Skin epidermis (tissue), 12 donors: ENCODE measurements at regions not wholly inside any gene's neighbourhood (a gene's known extent, or its start where the extent isn't known, plus 50 kb on each side); places are given as distances from the start of the nearest gene placed in this dataset.
"Not testable (repeated sequence)": the region's sequence is repeated elsewhere in the genome, so short reads cannot be mapped to it uniquely, and the experiment has no call there.

Experiments used
- H3K27ac ChIP-seq, 21 experiments: fragments of 200-600 bp; sonication (generic) in 11 of 21; one replicate each; pipeline ENCODE4 v1.5.0; 2020; ENCODE audit warnings: mild to moderate bottlenecking in 3 of 21, inconsistent platforms in 2 of 21, moderate library complexity in 2 of 21
- H3K4me3 ChIP-seq, 7 experiments: fragments of 200-600 bp; sonication (generic) in 2 of 7; one replicate each; pipeline ENCODE4 v1.5.0; 2020; ENCODE audit warnings: inconsistent platforms in 2 of 7, mild to moderate bottlenecking in 2 of 7, moderate library complexity in 1 of 7

DNA sequence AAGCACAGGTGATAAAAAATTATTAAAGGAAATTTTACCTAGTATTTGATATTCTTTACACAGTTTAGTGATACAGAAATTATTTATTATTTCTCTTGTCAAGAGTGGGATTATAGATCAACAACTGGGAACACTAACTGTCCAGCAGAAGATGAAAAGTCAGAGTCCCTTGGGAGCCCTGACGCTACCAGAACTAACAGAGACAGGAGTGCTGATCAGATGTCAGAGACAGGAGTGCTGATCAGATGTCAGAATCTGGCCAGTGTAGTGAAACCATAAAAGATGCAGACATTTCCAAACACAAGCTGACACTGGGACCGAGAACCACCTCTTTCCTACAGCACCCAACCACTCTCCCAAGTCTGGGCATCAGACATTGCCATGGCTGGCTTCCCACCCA is 828.2 kb downstream of the TNS3 start:
- no peak overlapping the region for H3K27ac ChIP-seq
- H3K4me3 ChIP-seq: no peak overlapping the region

DNA sequence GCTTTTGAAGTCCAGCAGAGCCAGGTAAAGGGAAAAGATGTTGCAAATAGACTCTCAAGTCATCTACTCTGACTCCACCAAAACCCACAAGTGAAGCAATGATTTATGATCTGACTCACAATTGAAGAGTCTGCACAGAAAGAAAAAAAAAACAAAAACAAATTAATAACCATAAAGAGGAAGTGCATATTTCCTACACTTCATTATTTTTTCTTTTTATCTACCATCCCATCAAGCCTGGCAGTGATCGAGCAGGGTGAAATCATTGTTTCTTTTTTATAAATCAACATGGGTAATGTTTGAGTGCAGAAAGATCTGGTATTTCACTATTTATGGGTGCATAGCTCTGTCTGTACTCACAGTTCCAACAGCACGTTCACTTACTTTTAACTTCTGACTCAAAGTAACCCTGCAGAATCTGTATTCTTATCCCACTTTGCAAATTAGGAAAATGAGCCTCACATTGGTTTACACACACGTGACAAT is 829.0 kb downstream of the TNS3 start:
- Histone ChIP-seq H3K27ac (peak overlapping the region in 2 of 21 experiments; percentile 5 to 39), H3K4me3 (no peak overlapping the region)

DNA sequence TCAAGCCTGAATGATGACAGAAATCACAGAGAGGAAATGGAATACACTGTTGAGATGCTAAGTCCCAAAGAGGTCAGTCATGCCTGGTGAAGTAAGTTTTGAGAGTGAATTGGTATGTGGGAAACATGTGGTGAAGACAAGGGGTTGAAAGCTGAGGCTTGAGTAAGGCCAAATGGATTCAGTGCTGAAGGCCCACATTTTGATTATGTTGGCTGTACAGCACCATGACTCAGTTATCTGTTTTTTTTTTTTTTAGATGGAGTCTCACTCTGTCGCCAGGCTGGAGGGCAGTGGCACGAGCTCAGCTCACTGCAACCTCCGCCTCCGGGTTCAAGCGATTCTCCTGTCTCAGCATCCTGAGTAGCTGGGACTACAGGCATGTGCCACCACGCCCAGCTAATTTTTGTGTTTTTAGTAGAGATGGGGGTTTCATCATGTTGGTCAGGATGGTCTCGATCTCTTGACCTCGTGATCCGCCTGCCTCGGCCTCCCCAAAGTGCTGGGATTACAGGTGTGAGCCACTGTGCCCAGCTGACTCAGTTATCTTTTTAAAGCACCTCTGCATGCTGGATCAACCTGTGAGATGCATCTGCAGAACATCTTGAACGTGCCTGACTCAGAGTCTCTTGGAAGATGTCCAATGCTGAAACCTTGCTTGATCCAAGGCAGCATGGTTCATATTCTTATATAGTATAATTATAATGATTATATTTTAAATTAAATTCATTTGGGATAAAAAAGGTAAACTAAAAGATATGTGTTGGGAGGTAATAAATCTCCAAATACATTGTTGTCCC is 829.8 kb downstream of the TNS3 start:
- H3K4me3 ChIP-seq: not testable (repeated sequence)
- H3K27ac ChIP-seq: peak overlapping the region in 2 of 21 experiments; percentile 2 to 5

DNA sequence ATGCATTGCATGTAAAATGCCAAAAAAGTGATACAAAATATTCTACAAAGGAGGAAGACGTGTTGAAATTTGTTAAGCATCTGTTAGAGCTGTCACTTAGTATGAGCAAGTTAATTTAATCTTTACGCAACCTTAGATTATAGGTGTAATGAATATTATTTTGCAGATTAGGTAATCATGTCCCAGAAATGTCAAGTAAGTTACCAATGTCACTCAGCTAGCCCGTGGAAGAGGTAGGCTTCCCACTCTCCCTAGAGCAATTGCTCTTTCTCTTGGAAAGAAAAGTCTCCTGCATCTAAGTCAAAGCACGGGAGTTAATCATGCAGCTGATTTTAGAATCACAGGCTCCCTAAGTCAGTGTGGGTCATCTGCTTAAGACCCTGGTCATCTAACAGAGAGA is 830.4 kb upstream of the IGFBP3 start:
- Histone ChIP-seq H3K4me3 (no peak overlapping the region), H3K27ac (no peak overlapping the region)

DNA sequence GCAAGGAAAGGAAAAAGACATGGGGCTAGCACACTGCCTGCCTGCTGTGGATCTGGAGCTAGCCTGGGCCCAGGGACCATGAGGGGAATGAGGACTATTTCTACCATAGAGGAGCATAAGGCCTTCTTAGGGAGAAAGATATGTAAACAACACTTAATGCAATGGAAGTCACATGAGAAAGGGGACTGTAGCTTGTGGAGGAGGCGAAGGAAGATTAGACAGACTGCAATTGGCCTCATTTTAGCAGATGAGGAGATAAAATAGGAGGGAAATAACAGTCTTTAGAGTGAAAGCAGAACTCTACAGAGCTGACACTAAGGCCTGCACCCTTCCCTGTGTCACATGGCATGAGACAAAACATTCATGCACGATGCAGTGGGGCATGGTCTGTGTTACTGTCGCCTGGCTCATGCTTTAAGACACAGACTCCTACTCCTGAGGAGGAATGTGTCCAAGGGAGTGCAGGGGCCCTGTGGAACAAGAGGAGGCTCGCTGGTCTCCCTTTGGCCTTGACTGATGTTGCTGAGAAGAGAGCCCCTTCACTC is 829.3 kb upstream of the IGFBP3 start:
- H3K4me3 ChIP-seq: no peak overlapping the region
- no peak overlapping the region for H3K27ac ChIP-seq

DNA sequence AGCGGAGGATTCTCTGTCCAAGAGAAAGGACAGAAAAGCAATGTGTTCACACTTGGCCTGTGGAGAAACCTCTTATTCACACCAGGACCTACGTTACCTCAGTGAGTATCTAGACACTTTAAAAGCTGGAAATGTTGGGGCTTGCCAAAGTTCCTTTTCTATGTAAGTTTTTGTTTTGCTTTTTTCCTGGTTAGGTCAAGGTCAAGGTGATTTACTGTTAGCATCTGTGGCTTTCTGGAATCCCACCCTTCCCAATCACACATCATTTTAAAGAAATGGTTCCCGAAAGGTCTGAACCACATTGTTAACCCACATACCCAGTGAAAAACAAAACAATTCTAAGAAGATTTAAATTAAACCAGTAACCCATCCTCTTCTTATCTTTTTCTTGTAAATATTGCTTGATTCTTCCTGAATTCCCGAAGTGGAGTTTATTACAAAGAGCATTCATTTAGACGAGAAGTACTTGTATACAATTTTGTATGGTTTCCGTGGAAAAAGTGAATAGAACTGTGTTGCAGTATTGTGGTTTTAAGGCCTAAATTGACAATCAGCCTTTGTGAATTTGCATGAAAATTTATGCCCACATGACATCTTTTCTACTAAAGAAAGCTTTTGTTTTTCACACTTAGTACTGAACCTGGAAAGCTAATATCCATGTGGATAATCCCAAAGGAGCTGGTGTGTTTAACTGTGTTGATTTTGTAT is 827.0 kb upstream of the IGFBP3 start:
- Histone ChIP-seq H3K27ac (no peak overlapping the region), H3K4me3 (no peak overlapping the region)

DNA sequence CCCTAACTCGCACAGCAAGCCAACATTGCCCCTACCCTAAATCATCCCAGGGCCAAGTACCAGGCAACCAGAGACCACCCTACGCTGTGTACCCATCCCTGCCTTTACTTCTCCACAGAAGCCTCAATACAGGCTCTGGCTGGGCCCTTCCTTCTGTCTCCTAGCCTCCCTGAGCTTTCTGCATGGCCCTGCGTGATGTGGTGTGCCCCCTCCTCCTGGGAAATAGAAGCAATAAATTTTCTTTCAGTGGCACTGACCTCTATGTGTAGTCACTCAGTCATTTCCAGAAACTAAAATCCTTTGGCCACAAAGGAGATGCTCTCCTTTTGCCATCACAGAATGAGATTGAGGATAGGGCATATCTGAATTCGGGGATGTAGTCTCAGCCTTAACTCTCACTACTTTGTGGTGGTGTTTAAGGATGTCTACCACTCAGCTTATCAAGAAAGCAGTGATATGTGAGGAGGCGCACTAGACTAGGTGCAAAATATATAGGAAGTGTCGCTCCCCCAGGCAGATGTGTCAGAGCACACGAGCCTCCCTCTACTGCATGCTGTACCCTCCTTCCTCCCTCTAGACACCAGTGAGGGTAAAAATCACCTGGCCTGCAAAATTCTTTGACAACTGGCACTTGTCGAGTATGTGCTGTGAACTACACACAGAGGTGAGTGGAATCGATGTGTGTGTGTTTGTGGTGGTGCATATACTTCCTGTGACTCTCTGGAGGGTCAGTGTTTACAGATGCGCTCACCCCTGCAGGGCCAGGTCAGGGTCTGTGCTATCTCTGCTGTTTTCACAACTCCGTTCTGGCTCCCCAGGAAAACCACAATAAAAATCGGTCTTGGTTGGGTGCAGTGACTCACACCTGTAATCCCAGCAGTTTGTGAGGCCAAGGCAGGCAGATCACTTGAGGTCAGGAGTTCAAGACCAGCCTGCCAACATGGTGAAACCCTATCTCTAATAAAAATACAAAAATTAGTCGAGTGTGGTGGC is 825.9 kb upstream of the IGFBP3 start:
- H3K27ac ChIP-seq: no peak overlapping the region
- H3K4me3 ChIP-seq: no peak overlapping the region

DNA sequence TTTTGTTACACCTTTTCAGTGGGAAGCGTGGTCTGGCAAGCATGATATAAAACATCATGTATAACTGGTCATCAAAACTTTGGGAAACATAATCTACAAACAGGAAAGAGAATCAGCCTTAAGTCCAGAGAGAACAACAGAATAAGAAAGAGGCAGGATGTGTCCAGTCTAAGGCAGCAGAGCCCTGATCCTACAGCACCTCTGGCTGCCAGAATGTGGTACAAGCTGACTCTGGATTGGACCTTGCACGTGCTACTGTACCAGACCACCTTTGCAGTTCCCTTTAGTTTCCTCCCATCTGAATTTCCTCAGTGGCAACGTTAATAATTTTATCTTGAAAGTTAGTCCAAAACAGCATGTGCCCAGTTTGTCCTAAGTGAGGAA is 824.6 kb upstream of the IGFBP3 start:
- no peak overlapping the region for H3K27ac ChIP-seq
- no peak overlapping the region for H3K4me3 ChIP-seq

DNA sequence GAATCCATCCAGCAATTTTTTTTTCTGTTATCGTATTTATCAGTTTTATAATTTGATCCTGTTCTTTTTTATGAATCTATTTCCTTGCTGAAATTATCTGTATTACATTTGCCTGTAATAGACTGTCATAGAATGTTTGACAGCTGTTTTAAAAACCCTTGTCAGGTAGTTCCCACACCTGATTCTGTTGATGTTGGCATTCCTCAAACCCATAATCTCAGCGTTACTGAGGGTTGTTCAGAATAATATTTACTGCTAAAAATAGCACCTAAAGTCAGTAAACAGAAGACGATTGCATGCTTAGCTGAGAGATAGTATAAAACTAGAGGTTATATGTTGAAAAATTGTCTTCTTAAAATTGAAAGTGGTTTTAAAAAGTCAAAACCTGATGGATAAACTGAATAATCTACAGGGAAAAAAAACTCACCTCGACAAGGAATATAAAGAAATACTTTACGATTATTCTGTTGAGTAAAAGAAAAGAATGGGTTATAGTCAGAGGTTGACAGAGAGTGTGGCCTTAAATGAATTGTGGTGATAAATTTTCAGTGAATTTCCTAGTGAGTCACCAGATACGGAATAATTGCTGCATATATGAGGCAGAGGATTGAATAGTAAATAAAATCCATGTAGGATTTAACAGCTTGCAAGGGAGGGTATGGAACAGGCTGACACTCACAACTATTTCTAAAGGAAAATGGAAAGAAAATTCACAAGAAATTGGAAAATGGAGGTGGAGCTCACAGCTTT is 824.1 kb upstream of the IGFBP3 start:
- Histone ChIP-seq H3K4me3 (no peak overlapping the region), H3K27ac (no peak overlapping the region)

DNA sequence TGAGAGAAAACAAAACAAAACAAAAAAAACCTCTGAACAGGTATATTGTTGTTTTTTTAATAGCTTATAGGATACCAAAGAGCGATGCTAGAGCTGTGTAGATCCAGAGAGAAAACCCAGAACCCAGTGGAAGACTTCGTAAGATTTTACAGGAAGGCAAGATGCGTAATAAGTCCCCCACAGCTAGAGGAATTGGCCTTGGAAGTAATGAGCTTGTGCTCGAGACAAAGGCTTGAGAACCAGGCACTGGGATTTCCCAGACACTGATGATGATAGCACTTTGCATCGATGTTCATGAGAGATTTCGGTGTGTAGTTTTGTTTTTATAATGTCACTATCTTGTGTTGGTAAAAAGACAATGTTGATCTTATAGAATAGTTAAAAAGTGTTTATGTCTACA is 821.5 kb upstream of the IGFBP3 start:
- Histone ChIP-seq H3K27ac (no peak overlapping the region), H3K4me3 (no peak overlapping the region)

DNA sequence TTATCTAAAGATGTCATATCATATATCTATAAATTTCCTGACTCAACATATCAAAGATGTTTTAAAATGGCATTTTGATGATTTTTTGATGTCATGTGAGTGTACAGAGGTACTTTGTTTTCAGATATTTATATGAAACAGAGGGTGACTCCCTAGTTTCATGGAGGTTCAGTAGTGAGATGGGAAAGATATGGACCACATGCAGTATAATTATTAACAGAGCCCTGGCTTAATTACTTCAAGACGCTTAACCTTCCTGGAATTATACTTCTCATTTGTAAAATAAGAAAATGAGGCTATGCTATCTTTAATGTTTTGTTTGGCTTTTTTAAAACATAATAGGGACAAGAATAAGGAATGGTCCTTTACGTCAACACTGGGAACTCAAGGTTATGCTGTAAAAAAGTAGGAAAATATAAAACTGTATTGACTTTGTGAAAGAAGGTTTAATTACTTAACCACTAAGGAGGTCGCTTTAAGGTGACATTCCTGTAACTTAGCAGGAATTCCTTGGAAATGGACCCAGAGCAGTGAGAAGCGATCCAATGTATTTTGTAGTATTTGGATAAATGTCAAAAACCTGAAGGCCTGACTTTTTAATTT is 821.0 kb upstream of the IGFBP3 start:
- no peak overlapping the region for H3K27ac ChIP-seq
- H3K4me3 ChIP-seq: no peak overlapping the region

DNA sequence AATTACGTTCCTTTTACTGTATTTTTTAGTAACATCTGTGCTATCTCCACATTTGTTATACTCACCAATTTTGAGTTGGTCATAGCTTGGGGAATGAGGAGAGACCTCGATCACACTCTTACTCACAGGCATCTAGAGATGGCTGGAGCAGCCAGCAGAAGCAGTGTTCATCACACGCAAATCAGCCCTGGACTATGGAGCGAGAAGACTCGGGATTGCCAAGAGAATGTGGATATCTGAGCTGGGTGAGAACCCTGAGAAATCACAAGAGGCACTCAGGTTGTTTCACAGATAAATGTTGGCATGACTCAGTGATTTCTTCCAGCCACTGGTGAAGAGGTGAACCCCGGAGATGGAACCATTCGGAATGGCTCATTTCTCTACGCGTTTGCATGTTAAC is 820.1 kb upstream of the IGFBP3 start:
- Histone ChIP-seq H3K4me3 (no peak overlapping the region), H3K27ac (no peak overlapping the region)

DNA sequence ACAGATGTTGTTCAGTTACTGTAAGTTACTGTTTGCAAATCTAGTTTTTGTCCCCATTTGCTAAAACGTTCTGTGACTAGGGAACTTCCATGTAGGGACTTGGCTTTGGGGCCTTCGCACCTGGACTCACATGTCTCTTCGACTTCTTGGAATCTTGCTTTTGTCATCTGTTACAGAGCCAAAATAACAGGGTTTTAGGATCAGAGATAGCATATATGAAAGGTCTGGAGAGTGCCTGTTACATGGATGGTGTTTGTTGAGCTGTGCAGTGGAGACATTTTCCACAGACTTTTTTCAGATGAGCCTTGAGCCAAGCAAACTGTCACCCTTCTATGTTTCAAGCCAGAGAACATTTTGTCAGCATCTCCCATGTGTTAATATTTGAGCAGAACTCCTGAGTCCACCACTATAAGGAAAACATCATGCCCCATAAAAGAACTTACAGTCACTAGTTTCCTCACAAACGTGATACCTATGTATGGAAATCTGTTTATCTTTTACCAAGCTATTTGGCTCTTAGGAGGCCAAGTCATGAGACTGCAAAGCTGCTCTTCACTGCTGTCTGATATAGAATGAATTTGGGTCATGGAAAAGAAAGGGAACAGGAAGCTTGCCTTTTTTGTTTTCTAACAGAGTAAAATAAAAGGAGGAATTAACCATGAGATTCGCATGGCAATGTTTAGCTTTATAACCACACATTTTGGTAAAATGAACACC is 818.6 kb upstream of the IGFBP3 start:
- H3K4me3 ChIP-seq: no peak overlapping the region
- H3K27ac ChIP-seq: no peak overlapping the region

DNA sequence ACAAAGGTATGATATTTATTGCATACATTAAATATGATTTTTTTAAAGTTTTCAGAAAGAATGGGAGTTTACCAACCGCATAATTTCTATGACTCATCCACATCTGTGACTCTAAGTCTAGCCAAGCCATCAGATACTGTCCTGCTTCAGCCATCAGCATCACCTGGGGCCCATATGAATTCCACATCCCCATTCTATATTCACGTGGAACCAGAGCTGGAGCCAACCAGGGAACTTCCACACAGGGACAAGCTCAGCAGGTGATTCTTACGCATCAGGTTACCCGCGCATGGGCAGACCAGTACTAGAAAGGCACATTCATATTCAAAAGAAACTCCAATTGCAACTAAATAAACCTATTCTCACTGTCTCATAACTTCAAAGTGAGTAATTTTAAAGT is 817.7 kb upstream of the IGFBP3 start:
- no peak overlapping the region for H3K27ac ChIP-seq
- H3K4me3 ChIP-seq: no peak overlapping the region

DNA sequence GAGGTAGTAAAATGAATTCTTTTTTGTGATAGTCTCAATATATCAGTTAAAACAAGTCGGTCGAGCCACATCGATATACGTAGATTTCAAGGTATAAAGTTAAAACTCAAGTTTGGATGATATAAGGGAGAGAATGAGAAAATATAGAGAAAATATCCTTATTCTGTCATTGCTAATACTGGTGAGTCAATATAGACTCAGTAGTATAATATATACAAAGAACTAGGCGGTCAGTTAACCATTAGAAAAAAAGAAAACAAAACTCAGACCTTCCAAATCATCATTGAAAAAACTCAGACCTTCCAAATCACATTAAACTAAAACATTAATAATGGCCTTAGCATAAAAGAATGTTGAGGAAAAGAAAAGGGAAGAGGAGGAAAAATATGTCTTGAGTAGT is 817.1 kb upstream of the IGFBP3 start:
- H3K27ac ChIP-seq: no peak overlapping the region

DNA sequence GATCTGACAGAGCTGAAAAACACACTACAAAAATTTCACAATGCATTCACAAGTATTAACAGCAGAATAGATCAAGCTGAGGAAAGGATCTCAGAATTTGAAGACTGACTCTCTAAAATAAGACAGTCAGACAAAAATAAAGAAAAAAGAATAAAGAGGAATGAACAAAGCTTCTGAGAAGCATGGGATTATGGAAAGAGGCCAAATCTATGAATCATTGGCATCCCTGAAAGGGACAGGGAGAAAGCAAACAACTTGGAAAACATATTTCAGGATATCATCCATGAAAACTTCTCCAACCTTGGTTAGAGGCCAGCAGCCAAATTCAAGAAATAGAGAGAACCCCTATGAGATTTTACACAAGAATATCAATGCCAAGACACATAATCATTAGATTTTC is 804.8 kb upstream of the IGFBP3 start:
- Histone ChIP-seq H3K27ac (no peak overlapping the region), H3K4me3 (no peak overlapping the region)

More for the DNA sequence above, 817.1 kb upstream of the IGFBP3 start:
- no peak overlapping the region for H3K4me3 ChIP-seq

DNA sequence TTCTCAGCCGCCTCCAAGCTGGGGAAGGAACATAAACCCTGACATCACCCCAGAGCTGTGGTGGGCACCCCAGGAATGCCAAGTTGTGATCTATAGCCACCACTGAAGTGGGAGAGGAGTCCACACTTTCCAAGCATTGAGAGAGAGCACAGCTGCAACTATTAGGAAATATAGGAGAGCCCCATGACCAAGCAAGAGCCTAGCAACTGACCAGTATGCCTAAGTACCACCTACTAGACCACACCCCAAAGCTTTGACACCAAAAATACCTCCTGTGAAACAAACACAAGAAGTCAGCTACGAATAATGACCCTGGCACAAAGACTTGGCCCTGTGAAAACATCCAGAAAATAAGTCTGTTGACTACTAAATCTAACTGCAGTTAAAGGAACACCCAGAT is 804.1 kb upstream of the IGFBP3 start:
- H3K4me3 ChIP-seq: no peak overlapping the region

DNA sequence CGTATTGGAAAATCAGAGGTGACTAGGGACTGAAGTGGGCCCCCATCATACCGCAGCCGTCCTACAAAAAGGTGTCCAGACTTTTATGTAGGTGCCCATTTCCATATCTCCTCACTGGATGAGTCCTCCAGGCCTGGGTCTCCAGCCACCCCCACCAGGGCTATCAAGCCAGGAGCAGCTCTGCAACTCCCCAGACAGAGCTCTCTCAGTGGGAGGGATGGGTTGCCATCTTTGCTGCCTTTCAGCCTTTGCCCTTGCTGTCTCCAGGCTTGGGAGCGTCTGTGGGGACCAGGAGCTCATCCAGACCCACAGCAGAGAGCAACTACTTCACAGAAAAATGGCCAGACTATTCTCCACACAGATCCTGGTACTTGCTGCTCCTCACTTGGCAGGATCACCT is 802.7 kb upstream of the IGFBP3 start:
- H3K27ac ChIP-seq: no peak overlapping the region
- H3K4me3 ChIP-seq: no peak overlapping the region

More for the DNA sequence above, 804.1 kb upstream of the IGFBP3 start:
- no peak overlapping the region for H3K27ac ChIP-seq
